ENCODE measurements at regions not wholly inside any gene's neighbourhood (a gene's known extent, or its start where the extent isn't known, plus 50 kb on each side); places are given as distances from the start of the nearest gene placed in this dataset.

- no peak for DNase-seq
Observed at GRCh38 chr11:115700981-115701875, 197.0 kb upstream of the CADM1 start.

GRCh38 chr11:115700496-115700895 is 196.3 kb upstream of the CADM1 start:
- DNase-seq = no peak

GRCh38 chr11:115699733-115700132 is 195.5 kb upstream of the CADM1 start:
- DNase-seq = no peak

- no peak for DNase-seq
Observed at GRCh38 chr11:115699326-115699725, 195.1 kb upstream of the CADM1 start.

- DNase-seq = no peak
Observed at GRCh38 chr11:115698243-115698642, 194.0 kb upstream of the CADM1 start.

GRCh38 chr11:115696563-115696962 is 192.3 kb upstream of the CADM1 start:
- no peak for DNase-seq

- no peak for DNase-seq
Observed at GRCh38 chr11:115695677-115696364, 191.6 kb upstream of the CADM1 start.

- DNase-seq = no peak
Observed at GRCh38 chr11:115693002-115693401, 188.8 kb upstream of the CADM1 start.

GRCh38 chr11:115691030-115691429 is 186.8 kb upstream of the CADM1 start:
- DNase-seq = no peak

- DNase-seq = no peak
Observed at GRCh38 chr11:115687934-115688333, 183.7 kb upstream of the CADM1 start.

- DNase-seq = no peak
Observed at GRCh38 chr11:115684699-115685098, 180.5 kb upstream of the CADM1 start.

- DNase-seq = no peak
Observed at GRCh38 chr11:115684135-115684534, 179.9 kb upstream of the CADM1 start.

- DNase-seq = no peak
Observed at GRCh38 chr11:115682888-115683287, 178.7 kb upstream of the CADM1 start.

GRCh38 chr11:115682101-115682500 is 177.9 kb upstream of the CADM1 start:
- DNase-seq = no peak

GRCh38 chr11:115679945-115680344 is 175.7 kb upstream of the CADM1 start:
- no peak for DNase-seq

GRCh38 chr11:115678942-115679341 is 174.7 kb upstream of the CADM1 start:
- no peak for DNase-seq

- no peak for DNase-seq
Observed at GRCh38 chr11:115677190-115677589, 173.0 kb upstream of the CADM1 start.

- no peak for DNase-seq
Observed at GRCh38 chr11:115676768-115677167, 172.6 kb upstream of the CADM1 start.

- DNase-seq = no peak
Observed at GRCh38 chr11:115676206-115676605, 172.0 kb upstream of the CADM1 start.

- no peak for DNase-seq
Observed at GRCh38 chr11:115674937-115675544, 170.8 kb upstream of the CADM1 start.

GRCh38 chr11:115674176-115674936 is 170.1 kb upstream of the CADM1 start:
- no peak for DNase-seq

GRCh38 chr11:115673720-115674119 is 169.5 kb upstream of the CADM1 start:
- DNase-seq = no peak

- no peak for DNase-seq
Observed at GRCh38 chr11:115672999-115673411, 168.8 kb upstream of the CADM1 start.

All from CD4-positive, alpha-beta T cell treated with Interferon alpha-2 for 1 hour (primary cell).